HL-60 (cell line): ENCODE measurements at regions not wholly inside any gene's neighbourhood (a gene's known extent, or its start where the extent isn't known, plus 50 kb on each side); places are given as distances from the start of the nearest gene placed in this dataset.

ENCODE experiments used
- REST ChIP-seq: IDR thresholded peaks from 2 replicates; pipeline ENCODE4 v1.6.1; 2012; ENCODE audit warnings: low read depth; ENCODE audit not compliant: insufficient replicate concordance
- TF ChIP-seq, protein P1 (sequence below): IDR thresholded peaks from one replicate; pipeline ENCODE4 v1.5.1; 2011; ENCODE audit warnings: low read length, control low read depth, inconsistent platforms; ENCODE audit not compliant: insufficient read depth

GRCh38 chr20:10855778-10856177 lies 182.0 kb upstream of the JAG1 start:
- TF ChIP-seq, protein P1, sequence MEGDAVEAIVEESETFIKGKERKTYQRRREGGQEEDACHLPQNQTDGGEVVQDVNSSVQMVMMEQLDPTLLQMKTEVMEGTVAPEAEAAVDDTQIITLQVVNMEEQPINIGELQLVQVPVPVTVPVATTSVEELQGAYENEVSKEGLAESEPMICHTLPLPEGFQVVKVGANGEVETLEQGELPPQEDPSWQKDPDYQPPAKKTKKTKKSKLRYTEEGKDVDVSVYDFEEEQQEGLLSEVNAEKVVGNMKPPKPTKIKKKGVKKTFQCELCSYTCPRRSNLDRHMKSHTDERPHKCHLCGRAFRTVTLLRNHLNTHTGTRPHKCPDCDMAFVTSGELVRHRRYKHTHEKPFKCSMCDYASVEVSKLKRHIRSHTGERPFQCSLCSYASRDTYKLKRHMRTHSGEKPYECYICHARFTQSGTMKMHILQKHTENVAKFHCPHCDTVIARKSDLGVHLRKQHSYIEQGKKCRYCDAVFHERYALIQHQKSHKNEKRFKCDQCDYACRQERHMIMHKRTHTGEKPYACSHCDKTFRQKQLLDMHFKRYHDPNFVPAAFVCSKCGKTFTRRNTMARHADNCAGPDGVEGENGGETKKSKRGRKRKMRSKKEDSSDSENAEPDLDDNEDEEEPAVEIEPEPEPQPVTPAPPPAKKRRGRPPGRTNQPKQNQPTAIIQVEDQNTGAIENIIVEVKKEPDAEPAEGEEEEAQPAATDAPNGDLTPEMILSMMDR, result no peak
- no peak for TF ChIP-seq REST
